Chondrocyte (in vitro differentiated cells): ENCODE measurements at regions not wholly inside any gene's neighbourhood (a gene's known extent, or its start where the extent isn't known, plus 50 kb on each side); places are given as distances from the start of the nearest gene placed in this dataset.

ENCODE experiments used
- DNase-seq: peaks from one replicate; pipeline ENCODE4 v3.0.0; 2021; ENCODE audit warnings: mixed read lengths, low spot score
- H3K27ac Mint-ChIP-seq: one replicate; pipeline ENCODE4 v1.8.0; 2021; ENCODE audit warnings: mild to moderate bottlenecking, moderate library complexity, mixed read lengths; ENCODE audit not compliant: unreplicated experiment
- H3K27me3 Mint-ChIP-seq: 2 replicates; pipeline ENCODE4 v1.8.0; 2021; ENCODE audit warnings: low read depth, mixed read lengths
- H3K36me3 Mint-ChIP-seq: 2 replicates; pipeline ENCODE4 v1.8.0; 2021; ENCODE audit warnings: low read depth, mixed read lengths
- H3K4me1 Mint-ChIP-seq: 2 replicates; pipeline ENCODE4 v1.8.0; 2021; ENCODE audit warnings: low read depth, mild to moderate bottlenecking, mixed read lengths
- H3K4me3 Mint-ChIP-seq: one replicate; pipeline ENCODE4 v1.8.0; 2021; ENCODE audit warnings: mild to moderate bottlenecking, moderate library complexity, mixed read lengths; ENCODE audit not compliant: unreplicated experiment
- H3K9me3 Mint-ChIP-seq: 2 replicates; pipeline ENCODE4 v1.8.0; 2021; ENCODE audit warnings: low read depth, mixed read lengths
- CTCF ChIP-seq: fragments of 200-600 bp; sonication (generic); IDR thresholded peaks from 2 replicates; pipeline ENCODE4 v1.5.0; 2021; ENCODE audit warnings: antibody characterized with exemption, mild to moderate bottlenecking, moderate library complexity

- Mint-ChIP-seq H3K9me3 (no peaks in the 10 kb centered on the region), H3K27ac (peak overlapping the region; percentile 94), H3K4me3 (no peak overlapping the region), H3K27me3 (no peaks in the 10 kb centered on the region), H3K4me1 (peaks cover 53% of the 10 kb centered on the region), H3K36me3 (peaks cover 7% of the 10 kb centered on the region)
- DNase-seq, result no peak
- TF ChIP-seq CTCF, result no peak
Observed at GRCh38 chr2:217694291-217694690, 308.5 kb downstream of the TNS1 start.

- peaks cover 7% of the 10 kb centered on the region for H3K36me3 Mint-ChIP-seq
- H3K27me3 Mint-ChIP-seq, result no peaks in the 10 kb centered on the region
- no peak for TF ChIP-seq CTCF
- DNase-seq, result no peak
- H3K9me3 Mint-ChIP-seq, result no peaks in the 10 kb centered on the region
- no peak overlapping the region for H3K27ac Mint-ChIP-seq
- H3K4me1 Mint-ChIP-seq, result peaks cover 59% of the 10 kb centered on the region
- no peak overlapping the region for H3K4me3 Mint-ChIP-seq
Observed at GRCh38 chr2:217693363-217693762, 309.4 kb downstream of the TNS1 start.

GRCh38 chr2:217691920-217692666, 310.7 kb downstream of the TNS1 start:
- TF ChIP-seq CTCF, result no peak
- Mint-ChIP-seq H3K27me3 (no peaks in the 10 kb centered on the region), H3K4me1 (peaks cover 67% of the 10 kb centered on the region), H3K27ac (no peak overlapping the region), H3K4me3 (no peak overlapping the region), H3K9me3 (no peaks in the 10 kb centered on the region), H3K36me3 (peaks cover 4% of the 10 kb centered on the region)
- no peak for DNase-seq

- Mint-ChIP-seq H3K27me3 (no peaks in the 10 kb centered on the region), H3K9me3 (no peaks in the 10 kb centered on the region), H3K4me1 (peaks cover 66% of the 10 kb centered on the region), H3K27ac (no peak overlapping the region), H3K36me3 (peaks cover 3% of the 10 kb centered on the region), H3K4me3 (no peak overlapping the region)
- no peak for TF ChIP-seq CTCF
- DNase-seq, result no peak
Observed at GRCh38 chr2:217691516-217691915, 311.3 kb downstream of the TNS1 start.

- Mint-ChIP-seq H3K27me3 (no peaks in the 10 kb centered on the region), H3K4me1 (peaks cover 69% of the 10 kb centered on the region), H3K27ac (no peak overlapping the region), H3K36me3 (peaks cover 3% of the 10 kb centered on the region), H3K4me3 (no peak overlapping the region), H3K9me3 (no peaks in the 10 kb centered on the region)
- no peak for DNase-seq
- no peak for TF ChIP-seq CTCF
Observed at GRCh38 chr2:217689053-217689452, 313.7 kb downstream of the TNS1 start.
